ENCODE measurements at regions not wholly inside any gene's neighbourhood (a gene's known extent, or its start where the extent isn't known, plus 50 kb on each side); places are given as distances from the start of the nearest gene placed in this dataset.

- no peak for DNase-seq (ENCODE audit: low spot score)
- ChIA-PET CTCF (interaction anchor here (0.8 kb wide), 1 partner anchor 1882 kb away, joined by 3 read pairs; no protein-coding TSS in a partner anchor), POLR2A (ENCODE audit: low non-redundant PET) (no interaction called here)
- TF ChIP-seq CTCF (conservative IDR thresholded peaks at IDR 0.05; ENCODE audit: low read depth): no peak
- H3K27ac ChIP-seq: no peak overlapping the region
Measured at GRCh38 chr2:145595296-145595695, 1075.4 kb upstream of the ZEB2 start.

- POLR2A ChIA-PET (ENCODE audit: low non-redundant PET): no interaction called here
- TF ChIP-seq CTCF (conservative IDR thresholded peaks at IDR 0.05; ENCODE audit: low read depth): no peak
- CTCF ChIA-PET: interaction anchor here (0.6 kb wide), 1 partner anchor 47 kb away, joined by 3 read pairs; no protein-coding TSS in a partner anchor
- no peak overlapping the region for H3K27ac ChIP-seq
- DNase-seq (ENCODE audit: low spot score): peak; percentile 60
Measured at GRCh38 chr2:145593991-145594614, 1074.2 kb upstream of the ZEB2 start.

- no peak overlapping the region for H3K27ac ChIP-seq
- ChIA-PET POLR2A (ENCODE audit: low non-redundant PET) (no interaction called here), CTCF (interaction anchor here (0.9 kb wide), 1 partner anchor 17 kb away, joined by 3 read pairs; no protein-coding TSS in a partner anchor)
- no peak for TF ChIP-seq CTCF (conservative IDR thresholded peaks at IDR 0.05; ENCODE audit: low read depth)
- DNase-seq (ENCODE audit: low spot score): no peak
Measured at GRCh38 chr2:145593280-145593679, 1073.4 kb upstream of the ZEB2 start.

GRCh38 chr2:145592361-145592760 is 1072.4 kb upstream of the ZEB2 start:
- CTCF ChIA-PET: interaction anchor here (0.9 kb wide), 1 partner anchor 18 kb away, joined by 3 read pairs; no protein-coding TSS in a partner anchor
- H3K27ac ChIP-seq: no peak overlapping the region
- no peak for TF ChIP-seq CTCF (conservative IDR thresholded peaks at IDR 0.05; ENCODE audit: low read depth)
- no peak for DNase-seq (ENCODE audit: low spot score)
- POLR2A ChIA-PET (ENCODE audit: low non-redundant PET): no interaction called here

GRCh38 chr2:145591109-145591809 is 1071.3 kb upstream of the ZEB2 start:
- ChIA-PET POLR2A (ENCODE audit: low non-redundant PET) (no interaction called here), CTCF (no interaction called here)
- no peak for DNase-seq (ENCODE audit: low spot score)
- no peak overlapping the region for H3K27ac ChIP-seq
- TF ChIP-seq CTCF (conservative IDR thresholded peaks at IDR 0.05; ENCODE audit: low read depth): no peak

- ChIA-PET POLR2A (ENCODE audit: low non-redundant PET) (no interaction called here), CTCF (interaction anchor here (0.7 kb wide), 1 partner anchor 1073 kb away, joined by 3 read pairs; no protein-coding TSS in a partner anchor)
- no peak overlapping the region for H3K27ac ChIP-seq
- no peak for TF ChIP-seq CTCF (conservative IDR thresholded peaks at IDR 0.05; ENCODE audit: low read depth)
- DNase-seq (ENCODE audit: low spot score): no peak
Measured at GRCh38 chr2:145587922-145588321, 1068.0 kb upstream of the ZEB2 start.
